ENCODE measurements at regions not wholly inside any gene's neighbourhood (a gene's known extent, or its start where the extent isn't known, plus 50 kb on each side); places are given as distances from the start of the nearest gene placed in this dataset.

DNA sequence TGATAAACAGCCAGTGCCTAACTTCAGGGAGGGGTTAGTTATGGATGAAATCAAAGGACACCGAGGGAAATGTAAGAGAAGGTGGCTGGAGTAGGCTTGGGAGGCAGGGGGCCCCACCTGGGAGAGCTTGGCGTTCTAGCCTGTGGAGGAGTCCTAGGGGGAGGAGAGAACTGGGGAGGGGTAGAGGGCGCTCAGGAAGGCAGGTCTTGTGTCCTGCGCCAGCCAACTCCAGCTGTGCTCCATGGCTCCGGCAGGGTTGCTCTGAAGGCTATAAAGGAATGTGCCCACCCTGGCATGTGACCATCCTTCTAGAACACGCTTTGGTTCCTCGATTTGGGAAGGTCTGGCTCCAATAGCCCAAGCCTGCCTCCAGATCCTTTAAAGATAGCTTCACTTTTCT lies 96.3 kb downstream of the SEC61G start:
- TF ChIP-seq POLR2A (IDR thresholded peaks at IDR 0.05): no peak
- TF ChIP-seq, protein P1, sequence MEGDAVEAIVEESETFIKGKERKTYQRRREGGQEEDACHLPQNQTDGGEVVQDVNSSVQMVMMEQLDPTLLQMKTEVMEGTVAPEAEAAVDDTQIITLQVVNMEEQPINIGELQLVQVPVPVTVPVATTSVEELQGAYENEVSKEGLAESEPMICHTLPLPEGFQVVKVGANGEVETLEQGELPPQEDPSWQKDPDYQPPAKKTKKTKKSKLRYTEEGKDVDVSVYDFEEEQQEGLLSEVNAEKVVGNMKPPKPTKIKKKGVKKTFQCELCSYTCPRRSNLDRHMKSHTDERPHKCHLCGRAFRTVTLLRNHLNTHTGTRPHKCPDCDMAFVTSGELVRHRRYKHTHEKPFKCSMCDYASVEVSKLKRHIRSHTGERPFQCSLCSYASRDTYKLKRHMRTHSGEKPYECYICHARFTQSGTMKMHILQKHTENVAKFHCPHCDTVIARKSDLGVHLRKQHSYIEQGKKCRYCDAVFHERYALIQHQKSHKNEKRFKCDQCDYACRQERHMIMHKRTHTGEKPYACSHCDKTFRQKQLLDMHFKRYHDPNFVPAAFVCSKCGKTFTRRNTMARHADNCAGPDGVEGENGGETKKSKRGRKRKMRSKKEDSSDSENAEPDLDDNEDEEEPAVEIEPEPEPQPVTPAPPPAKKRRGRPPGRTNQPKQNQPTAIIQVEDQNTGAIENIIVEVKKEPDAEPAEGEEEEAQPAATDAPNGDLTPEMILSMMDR (IDR thresholded peaks at IDR 0.05): no peak
- Histone ChIP-seq H3K27me3 (peaks cover 0 to 61% (median 15%) of the 10 kb centered on the region in 9 donors), H3K4me3 (no peak overlapping the region), H3K27ac (no peak overlapping the region), H3K36me3 (no peaks in the 10 kb centered on the region), H3K9me3 (no peaks in the 10 kb centered on the region), H3K4me1 (peaks cover 0 to 12% (median 3%) of the 10 kb centered on the region in 12 donors)
- ATAC-seq: no peak
- DNase-seq: no peak
- intact Hi-C loops (cut with DNase I): no loop called here
- WGBS, 4 donors: 70 to 82% (median 76%) methylated on average over 7 of the region's 7 CpGs

DNA sequence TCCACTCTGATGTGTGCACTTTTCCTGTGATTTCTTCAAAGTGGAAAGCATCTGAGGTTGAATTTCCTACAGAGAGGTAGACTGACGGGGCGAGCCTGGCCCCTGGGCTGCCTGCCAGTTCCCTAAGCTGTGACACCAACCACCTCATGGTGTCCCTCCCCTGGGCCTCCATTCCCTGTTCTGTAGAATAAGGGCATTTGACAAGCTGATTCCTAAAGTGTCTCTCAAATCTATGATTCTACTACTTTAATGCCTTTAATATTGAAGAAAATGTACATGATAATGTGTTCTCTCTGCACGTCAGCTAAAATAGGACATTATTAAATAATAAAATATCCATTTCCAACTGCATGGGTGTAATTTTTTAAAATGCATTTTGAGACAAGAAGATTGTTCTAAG lies 105.1 kb downstream of the SEC61G start:
- H3K27ac ChIP-seq: no peak overlapping the region
- TF ChIP-seq POLR2A (IDR thresholded peaks at IDR 0.05): no peak
- TF ChIP-seq, protein P1 (IDR thresholded peaks at IDR 0.05): no peak
- H3K27me3 ChIP-seq: peaks cover 0 to 2% (median 0%) of the 10 kb centered on the region in 9 donors
- no peaks in the 10 kb centered on the region for H3K9me3 ChIP-seq
- no peak overlapping the region for H3K4me3 ChIP-seq
- no peak for DNase-seq
- ATAC-seq: no peak
- intact Hi-C loops (cut with DNase I): no loop called here
- 48 to 57% (median 51%) methylated on average over 3 of the region's 3 CpGs for WGBS, 4 donors
- H3K36me3 ChIP-seq: no peaks in the 10 kb centered on the region
- no peaks in the 10 kb centered on the region for H3K4me1 ChIP-seq

DNA sequence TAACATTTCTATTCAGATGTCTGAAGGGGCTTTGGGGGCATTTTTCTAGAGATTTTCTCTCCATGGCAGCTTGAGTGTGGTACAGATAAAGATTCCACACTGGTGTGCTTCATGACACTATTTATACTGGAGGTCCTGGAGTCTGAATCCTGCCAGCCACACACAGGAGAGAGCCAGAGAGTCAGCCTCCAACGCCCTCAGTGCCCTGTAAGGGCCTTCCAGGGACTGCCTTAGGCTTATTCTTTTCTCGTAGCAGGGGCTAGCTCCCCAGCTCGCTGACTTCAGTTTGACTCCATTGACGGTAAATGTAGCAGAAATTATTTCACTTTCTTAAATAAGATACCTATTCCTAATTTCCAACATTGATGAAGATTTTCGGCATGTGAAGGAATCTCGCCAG lies 100.9 kb downstream of the VSTM2A start:
- ATAC-seq: no peak
- Histone ChIP-seq H3K27me3 (no peaks in the 10 kb centered on the region), H3K4me3 (no peak overlapping the region), H3K36me3 (no peaks in the 10 kb centered on the region), H3K9me3 (no peaks in the 10 kb centered on the region), H3K27ac (no peak overlapping the region), H3K4me1 (no peaks in the 10 kb centered on the region)
- TF ChIP-seq POLR2A (IDR thresholded peaks at IDR 0.05): no peak
- TF ChIP-seq, protein P1 (IDR thresholded peaks at IDR 0.05): no peak
- intact Hi-C loops (cut with DNase I): no loop called here
- DNase-seq: no peak
- 59 to 69% (median 61%) methylated on average over 4 to 6 of the region's 6 CpGs for WGBS, 4 donors

DNA sequence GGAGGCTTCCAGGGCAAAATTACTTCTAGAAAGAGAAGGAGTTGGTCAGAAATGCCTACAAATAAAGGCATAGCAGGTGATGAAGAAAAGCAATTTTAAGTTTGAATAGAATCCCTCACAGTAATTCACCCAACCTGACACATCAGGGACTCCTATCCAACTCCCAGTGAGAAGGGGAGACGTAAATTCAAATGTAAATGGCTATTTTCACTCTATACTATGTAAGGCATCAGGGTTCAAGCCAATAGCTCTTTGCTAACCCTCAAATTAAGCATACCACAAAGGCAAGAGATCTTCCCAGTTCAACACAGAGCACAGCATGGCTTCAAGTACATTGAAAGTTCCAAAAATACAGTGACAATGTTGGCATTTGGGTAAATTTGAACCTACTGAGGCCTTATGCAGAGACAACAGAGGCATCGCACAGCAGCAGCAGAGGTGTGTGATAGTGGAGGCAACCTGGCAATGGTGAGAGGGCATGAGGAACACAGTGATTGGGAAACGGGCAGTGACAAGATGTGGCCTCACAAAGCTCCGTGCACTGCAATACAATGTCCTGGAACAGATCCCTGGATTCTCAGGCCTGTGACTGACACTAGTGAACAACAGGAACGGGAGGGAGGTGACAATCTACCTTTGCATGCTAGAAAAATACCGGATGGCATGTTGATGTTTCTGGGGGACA lies 95.7 kb downstream of the VSTM2A start:
- Histone ChIP-seq H3K36me3 (no peaks in the 10 kb centered on the region), H3K9me3 (peaks cover 0 to 6% (median 0%) of the 10 kb centered on the region in 12 donors), H3K4me1 (no peaks in the 10 kb centered on the region), H3K27me3 (no peaks in the 10 kb centered on the region), H3K4me3 (no peak overlapping the region), H3K27ac (no peak overlapping the region)
- DNase-seq: no peak
- 59 to 78% (median 67%) methylated on average over 6 of the region's 6 CpGs for WGBS, 4 donors
- no peak for ATAC-seq
- intact Hi-C loops (cut with DNase I): no loop called here
- TF ChIP-seq, protein P1 (IDR thresholded peaks at IDR 0.05): no peak
- TF ChIP-seq POLR2A (IDR thresholded peaks at IDR 0.05): no peak
